GM19395 (cell line): ENCODE measurements at regions not wholly inside any gene's neighbourhood (a gene's known extent, or its start where the extent isn't known, plus 50 kb on each side); places are given as distances from the start of the nearest gene placed in this dataset.

Experiments
- ATAC-seq: cut with Tn5 transposase; IDR thresholded peaks from one replicate; pipeline ENCODE4 v1.9.1; 2021; ENCODE audit warnings: mild to moderate bottlenecking, moderate library complexity; ENCODE audit not compliant: unreplicated experiment

DNA sequence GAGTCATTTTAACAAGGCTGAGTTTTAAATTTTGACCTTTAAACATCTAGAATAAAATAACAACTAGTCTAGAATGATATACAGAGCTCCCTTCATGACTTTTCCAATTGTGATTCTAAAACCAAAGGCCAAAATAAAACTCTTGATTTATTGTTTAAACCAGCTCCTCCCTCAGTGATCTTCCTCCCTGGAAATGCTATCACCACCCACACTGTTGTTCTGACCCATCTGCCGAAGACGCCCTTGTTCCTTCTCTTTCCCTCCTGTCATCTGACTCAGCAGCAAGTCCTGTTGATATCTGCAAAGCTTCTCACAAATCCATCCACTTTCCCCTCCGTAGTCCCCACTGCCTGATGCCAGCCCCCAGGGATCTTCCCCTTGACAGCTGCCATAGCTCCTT is 231.6 kb upstream of the DYNLRB2 start:
- no peak for ATAC-seq

DNA sequence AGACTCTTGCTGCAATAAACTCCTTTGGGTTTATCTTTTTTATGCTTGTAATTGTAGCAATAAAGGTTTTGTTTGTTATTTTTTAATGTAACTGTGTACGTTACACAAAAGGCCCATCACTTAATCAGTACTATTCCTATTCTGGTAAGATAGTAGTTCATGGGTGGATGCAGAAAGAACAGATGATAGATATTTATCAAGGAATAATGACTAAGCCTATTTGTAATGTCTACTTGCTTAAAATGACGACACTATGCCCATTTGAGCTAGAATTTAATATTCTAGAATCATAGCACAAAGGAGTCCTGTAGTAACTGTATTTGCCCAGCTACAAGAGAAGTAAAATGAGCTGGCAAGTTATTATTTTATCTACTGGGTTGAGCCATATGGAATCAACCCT is 235.4 kb upstream of the DYNLRB2 start:
- no peak for ATAC-seq

DNA sequence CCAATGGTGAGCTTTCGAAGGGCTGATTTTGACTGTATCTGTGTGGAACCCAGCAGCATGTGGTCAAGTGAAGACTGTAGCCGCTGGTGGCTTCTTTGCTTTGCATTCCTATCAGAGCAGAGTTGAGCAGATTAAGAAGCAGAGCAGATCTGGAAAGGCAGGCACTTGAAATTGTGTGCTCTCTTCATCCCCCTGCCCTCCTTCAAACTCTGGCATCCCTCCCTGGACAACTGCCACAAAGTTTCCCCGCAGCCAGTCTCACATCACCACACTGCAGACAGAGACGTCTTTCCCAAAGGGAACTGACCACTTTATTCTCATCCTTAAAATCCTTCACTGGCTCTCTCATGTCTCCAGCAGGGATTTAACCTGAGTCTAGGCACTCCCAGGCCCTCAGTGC is 237.1 kb upstream of the DYNLRB2 start:
- no peak for ATAC-seq

DNA sequence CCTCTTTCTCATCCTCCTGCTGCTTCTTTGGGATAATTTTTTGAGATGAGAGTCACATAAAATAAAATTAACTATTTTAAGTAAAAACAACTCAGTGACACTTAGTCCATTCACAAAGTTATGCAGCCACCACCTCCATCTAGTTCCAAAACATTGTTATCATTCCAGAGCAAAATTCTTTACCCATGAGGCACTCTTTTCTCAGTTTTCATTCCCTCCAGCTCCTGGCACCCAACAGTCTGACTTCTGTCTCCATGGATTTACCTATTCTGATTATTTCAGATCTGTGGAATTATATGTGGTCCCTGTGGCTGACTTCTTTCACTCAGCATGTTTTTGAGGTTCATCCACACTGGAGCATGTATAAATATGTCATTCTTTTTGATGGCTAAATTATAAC is 239.9 kb upstream of the DYNLRB2 start:
- no peak for ATAC-seq

DNA sequence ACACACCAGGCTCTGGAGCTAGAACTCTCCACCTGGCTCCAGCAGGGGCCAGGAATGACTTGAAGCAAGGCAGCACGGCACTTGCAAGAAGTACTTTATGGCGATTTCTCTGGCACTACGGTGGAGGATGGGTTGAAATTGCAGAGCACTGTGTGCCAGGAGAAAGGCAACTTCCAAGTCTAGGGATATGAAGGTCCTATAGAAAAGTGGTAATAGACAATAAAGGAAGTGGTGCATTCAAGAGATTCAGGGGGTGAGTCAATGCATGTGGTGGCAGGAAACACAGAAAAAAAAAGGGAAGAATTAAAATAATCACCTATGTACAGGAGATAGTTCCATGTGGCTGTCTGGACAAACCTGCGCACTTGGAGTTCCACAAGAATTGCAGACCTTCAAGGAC is 240.3 kb upstream of the DYNLRB2 start:
- ATAC-seq, result no peak

DNA sequence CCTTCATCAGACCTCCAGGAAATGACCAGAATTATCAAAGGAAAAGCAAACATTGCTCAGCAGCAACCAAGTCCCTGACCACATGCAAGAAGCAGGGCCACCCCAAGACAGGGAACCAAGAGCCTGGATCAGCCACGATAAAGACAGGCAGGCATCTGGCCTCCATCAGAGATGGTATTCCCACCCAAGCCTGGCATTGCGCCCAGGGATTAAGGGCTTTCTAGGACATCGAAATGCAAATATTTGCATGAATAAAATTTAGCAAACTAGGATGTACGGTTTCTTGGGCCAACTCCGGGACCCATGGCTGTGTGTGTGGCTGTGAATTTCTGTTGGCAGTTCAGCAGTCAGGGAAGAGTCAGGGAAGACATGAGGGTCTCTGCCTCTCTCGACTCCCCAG is 241.4 kb upstream of the DYNLRB2 start:
- no peak for ATAC-seq

DNA sequence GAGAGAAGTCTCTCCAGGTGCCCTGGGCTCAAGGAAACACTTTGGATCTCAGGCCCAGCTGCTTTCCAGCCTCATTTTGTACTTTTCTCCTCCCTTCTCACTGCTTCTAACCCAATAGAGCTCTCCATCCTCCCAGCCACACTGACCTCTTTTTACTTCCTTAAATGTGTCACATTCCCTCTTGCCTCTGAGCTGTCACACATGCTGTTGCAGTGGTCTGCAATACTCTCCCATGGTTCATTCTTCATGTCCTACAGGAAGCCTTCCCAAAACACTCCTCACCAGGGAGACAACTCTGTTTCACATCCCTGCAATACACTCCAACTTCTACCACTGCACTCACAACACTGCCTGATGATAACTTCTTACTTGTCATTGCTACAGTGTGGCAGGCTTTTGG is 242.1 kb upstream of the DYNLRB2 start:
- no peak for ATAC-seq

DNA sequence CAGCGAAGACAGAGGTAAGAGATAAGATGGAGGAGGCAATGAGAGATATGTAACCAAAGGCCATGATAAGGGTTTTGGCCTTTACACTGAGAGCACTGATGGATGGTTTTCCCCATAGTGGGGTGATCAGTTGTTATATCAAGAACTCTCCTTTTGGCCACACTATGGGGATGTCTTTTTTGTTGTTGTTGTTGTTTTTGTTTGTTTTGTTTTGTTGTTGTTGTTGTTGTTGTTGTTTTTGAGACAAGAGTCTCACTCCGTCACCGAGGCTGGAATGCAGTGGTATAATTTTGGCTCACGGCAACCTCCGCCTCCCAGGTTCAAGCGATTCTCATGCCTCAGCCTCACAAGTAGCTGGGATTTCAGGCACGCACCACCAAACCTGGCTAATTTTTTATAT is 244.8 kb upstream of the DYNLRB2 start:
- no peak for ATAC-seq

DNA sequence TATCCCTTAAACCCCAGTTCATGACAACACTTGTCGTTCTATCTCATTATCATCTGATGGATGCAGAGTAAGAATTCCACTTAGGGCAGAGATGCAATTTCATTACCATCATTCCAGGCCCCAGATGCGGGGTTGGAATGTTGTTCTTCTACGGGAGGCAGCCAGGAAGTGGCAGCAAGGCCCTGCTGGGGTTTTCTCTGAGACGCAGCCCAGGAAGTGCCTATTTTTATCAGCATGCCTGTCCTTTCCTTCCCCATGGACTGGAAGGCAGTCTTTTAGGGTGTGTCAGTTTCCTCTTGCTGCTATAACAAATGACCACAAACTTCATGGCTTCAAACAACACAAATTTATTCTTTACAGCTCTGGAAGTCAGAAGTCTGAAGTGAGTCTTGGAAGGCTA is 246.6 kb upstream of the DYNLRB2 start:
- no peak for ATAC-seq

DNA sequence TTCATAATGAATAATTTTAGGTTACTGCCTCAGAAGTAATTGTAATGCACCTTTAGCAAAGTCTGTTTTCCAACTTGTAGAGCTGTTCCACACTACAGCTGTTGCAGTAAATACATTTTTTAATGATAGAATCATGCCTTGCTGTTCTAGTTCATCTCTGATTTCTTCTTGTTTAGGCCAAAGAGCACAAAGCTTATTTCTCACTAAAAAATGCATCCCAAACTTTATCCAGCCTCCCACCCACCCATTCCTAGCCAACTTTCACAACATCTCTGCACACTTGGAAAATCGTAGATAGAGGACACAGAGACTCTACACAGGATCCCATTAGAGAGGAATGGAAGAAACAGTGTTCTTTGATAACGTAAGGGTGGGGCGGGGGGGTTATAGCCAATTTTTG is 252.2 kb upstream of the DYNLRB2 start:
- ATAC-seq, result no peak

DNA sequence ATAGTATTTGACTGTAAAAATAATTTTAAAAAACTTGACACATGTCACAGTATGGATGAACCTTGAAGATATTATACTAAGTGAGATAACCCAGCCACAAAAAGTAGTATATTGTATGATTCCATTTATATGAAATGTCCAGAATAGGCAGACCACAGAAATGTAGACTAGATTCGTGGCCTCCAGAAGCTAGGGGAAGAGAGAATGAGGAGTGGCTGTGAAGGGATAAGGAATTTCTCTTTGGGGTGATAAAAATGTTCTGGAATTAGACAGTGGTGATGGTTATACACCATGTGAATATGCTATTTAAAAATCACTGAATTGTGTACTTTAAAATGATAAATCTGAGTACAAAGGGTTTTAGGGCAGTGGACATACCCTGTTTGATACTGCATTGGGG is 253.1 kb upstream of the DYNLRB2 start:
- ATAC-seq, result no peak

DNA sequence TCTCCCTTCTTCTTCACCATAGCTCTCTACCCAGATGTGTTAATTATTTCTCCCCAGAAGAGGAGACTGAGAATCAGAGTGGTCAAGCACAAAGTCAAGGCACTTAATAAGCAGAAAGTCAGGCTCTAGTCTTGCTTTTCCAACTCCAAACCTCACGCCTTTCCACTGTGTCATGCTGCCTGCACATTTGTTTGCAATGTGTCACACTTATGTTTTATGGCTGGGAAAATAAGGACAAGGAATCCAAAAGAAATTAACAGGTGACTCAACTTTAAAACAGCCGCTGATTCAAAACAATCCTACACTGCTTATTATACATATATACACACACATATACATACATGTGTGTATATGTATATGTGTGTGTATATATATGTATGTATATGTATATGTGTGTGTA is 255.7 kb upstream of the DYNLRB2 start:
- no peak for ATAC-seq

DNA sequence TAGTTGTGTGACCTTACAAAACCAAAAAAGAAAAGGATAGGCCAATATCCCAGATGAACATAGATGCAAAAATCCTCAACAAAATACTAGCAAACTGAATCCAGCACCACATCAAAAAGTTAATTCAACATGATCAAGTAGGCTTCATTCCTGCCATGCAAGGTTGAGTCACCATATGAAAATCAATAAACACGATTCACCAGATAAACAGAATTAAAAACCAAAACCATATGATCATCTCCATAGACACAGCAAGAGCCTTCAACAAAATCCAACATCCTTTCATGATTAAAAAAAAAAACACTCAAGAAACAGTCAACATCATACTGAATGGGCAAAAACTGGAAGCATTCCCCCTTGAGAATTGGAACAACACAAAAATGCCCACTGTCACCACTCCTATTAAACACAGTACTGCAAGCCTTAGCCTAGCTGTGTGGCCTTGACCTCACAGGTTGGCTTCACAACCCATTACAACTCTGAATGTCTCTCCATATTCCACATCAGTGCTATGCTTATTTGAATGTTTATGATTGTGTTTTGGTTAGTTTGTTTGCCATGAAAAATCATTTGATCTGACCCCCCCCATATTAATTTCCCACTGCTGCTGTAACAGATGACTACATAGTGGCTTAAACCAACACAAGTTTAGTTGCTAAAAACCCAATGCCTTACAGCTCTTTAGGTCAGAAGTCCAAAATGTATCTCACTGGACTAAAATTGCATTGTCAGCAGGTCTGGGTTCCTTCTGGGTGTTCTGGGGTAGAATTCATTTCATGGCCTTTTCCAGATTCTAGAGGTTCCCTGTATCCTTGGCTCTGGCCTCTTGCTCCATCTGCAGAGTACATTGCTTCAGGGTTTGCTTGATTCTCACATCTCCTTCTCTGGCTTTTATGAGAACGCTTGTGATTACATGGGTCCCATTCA is 257.1 kb upstream of the DYNLRB2 start:
- no peak for ATAC-seq

DNA sequence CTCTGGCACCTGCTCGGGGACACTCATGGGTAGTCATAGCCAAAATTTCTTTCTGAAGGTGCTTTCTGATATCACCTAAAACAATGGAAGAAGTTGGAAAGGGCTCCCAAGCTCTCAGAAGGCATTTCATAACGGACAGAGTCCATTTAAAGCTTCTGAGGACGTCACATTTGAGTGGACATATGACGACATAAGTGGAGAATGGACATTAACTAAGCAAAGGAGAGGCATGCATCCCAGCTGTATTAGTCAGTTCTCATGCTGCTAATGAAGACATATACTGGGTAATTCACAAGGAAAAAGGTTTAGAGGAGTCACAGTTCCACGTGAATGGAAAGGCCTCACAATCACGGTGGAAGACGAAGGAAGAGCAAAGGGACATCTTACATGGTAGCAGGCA is 260.2 kb upstream of the DYNLRB2 start:
- no peak for ATAC-seq

DNA sequence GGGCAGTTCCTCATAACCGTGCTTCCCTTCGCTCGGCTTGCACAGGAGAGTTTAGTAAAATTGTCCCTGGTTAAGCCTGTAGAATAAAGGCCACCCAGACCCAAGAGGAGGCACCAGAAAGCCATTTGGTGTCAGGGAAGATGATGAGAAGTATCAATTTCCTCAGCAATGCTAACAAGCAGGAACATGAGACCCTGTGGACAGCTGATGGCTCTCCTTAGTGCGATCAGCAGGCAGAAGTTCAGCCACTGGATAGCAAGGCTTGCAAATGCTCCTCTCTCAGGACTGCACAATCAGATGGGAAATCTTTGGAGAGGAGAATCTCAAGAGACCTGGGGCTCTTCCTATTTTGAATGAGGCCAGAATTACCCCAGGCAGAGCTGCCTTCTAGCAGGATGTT is 261.1 kb upstream of the DYNLRB2 start:
- ATAC-seq, result no peak

DNA sequence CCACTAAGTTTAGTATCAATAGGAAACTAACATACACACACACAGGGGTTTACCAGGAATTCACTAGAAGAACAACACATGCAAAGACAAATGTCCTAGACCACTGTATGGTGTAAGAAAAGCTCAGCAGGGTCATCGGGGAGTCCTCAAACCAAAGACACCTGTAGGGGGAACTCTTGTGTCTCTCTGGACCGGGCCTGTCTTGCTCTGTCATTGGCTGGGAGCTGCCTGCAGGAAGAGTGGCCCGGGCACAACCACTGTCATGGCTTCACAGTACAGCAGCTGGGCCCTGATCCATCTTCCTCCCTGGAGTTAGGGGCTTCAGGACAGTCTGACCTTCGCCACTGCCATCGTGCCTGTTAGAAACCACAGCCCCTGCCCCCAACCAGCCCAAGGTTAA is 263.6 kb upstream of the DYNLRB2 start:
- no peak for ATAC-seq

DNA sequence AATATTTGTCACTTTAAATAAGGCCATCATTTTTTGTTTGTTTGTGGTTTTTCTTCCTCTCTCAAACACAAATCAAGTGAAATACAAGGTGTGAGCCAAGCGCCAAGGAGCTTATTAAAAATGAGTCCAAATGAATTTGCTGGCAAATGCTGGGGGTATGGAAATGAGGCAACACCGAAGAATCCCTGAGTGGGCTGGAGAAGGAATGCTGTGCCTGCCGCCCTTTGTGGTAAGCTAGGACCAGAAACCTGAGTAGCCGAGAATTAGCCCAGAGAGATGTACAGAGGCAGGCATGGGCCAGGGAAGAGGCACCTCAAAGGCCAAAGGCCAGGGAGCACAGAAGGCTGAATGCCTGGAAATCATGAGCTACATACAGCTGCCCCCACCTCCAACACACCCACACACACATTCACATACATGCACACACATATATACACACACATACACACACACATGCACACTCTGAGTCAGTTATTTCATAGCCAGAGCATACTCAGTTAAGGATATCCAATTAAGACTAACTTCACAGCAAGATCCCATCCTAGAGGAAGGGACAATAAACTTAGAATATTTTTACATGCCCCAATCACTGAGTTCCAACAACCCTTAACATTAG is 266.1 kb upstream of the DYNLRB2 start:
- ATAC-seq, result no peak

DNA sequence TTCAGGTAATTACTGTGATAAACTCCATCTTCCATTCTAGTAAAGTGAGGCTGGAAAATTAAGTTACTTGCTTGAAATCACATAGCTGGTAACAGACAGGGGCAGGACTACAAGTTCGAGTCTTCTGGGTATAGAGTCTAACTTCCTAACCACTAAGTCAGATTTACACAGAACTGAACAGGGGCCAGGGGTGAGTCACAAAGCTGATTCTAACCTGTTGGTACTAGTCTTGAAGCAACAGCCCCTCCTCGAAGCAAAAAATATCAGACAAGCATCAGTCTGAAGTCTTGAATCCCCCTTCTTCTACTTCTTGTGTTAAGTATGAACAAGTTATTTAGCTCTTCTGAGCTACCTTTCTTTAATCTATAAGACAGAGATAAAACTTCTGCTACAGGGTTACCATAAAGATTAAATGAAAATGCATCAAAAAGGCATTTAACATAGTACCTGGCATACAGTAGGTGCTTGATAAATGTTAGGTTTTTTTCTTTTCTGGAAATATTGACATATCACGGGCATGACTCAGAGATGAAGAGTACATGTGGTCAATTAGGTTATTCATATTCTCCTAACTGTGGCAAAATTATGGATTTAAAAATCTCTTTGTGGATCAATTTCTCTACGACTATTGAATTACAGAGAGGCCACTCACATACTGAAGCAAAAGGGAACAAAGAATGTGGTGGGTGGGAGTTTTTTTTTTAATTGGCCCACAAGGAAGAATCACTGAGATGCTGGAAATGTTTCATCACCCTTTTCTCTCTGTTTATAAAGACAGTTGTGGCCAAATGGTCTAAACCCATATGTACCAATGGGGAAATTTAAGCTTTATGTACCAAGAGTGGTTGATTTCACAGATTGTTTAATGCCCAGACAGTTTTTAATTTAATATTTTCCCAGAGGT is 266.9 kb upstream of the DYNLRB2 start:
- no peak for ATAC-seq

DNA sequence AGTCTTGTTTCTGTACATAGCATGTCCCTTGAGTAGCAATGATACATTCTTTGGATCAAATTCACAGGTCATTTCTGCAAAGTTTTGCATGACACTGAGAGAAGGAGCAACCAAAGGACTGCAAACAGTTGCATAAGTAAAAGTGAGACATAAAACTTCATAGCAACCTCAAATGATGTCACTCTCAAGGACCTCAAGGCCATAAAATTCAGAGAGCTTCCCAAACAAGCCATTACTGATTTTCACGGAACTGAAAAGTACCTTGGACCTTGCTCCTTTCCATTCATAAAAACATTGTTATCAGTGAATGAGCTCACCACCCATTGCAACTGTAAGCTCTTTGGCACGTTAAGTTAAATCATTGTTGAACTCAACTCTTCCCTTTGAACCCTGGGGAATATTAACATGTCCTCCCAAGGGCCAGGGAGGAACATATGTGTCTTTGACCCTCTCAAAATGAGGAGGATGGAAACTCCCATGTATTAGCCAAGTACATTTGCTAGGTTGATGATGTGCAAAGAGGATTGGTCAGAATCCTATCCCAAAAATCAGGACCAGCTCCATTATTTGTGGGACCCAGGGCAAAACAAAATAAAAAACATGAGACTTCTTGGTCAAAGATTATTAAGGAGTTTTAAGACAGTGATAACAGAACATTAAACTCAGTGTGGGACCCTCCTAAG is 275.0 kb upstream of the DYNLRB2 start:
- ATAC-seq, result no peak

DNA sequence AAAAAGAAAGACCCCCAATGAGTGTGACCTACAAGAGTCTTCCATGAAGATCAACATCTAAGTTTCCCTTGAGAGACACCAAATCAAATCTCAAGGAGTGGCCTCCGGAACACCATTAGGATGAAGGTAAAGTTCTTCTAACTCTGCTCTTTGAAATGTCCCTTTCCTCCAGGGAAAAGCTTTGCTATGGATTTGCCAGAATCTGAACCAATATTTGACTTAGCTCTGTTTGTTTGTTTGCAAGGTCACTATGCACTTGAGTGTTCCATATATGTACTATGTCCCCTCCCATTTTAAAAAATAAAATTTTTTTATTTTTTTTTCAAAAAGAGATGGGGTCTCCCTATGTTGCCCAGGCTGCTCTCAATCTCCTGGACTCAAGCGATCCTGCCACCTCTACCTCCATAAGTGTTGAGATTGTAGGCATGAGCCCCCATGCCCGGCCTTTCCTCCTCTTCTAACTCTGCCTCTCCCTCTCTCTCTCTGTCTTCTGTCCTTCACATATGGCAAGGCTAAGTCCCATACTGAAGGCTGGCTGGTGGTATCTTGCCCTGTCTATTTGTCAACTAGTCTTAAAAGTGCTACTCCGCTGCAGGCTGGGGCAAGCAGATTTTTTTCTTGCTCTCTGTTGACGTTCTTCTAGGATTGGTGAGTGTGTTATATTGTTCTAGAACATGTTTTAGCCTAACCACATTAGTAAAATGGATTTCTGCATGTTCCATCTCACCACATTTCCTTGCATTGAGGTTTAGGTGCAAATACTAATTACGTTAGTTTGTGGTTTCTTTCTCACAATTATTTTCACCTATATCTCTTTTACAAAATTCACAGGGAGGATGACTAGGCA is 276.7 kb upstream of the DYNLRB2 start:
- no peak for ATAC-seq
